ENCODE measurements at regions not wholly inside any gene's neighbourhood (a gene's known extent, or its start where the extent isn't known, plus 50 kb on each side); places are given as distances from the start of the nearest gene placed in this dataset.
A peak's percentile ranks its signal among the peaks of the same experiment; 100 is the strongest.

GRCh38 chr5:98992552-98992951 is 63.7 kb upstream of the CHD1 start:
- DNase-seq, result no peak

- peak; percentile 25 for DNase-seq
Observed at GRCh38 chr5:98989727-98990126, 60.9 kb upstream of the CHD1 start.

GRCh38 chr5:98986587-98986986 is 57.8 kb upstream of the CHD1 start:
- DNase-seq, result no peak

- DNase-seq, result no peak
Observed at GRCh38 chr5:98982880-98983279, 54.1 kb upstream of the CHD1 start.

Measured in CD4-positive, alpha-beta T cell treated with Interferon gamma for 1 hour (primary cell).